ENCODE measurements at regions not wholly inside any gene's neighbourhood (a gene's known extent, or its start where the extent isn't known, plus 50 kb on each side); places are given as distances from the start of the nearest gene placed in this dataset.

GRCh38 chr17:416293-417206, 63.9 kb upstream of the RPH3AL start:
- no peak for TF ChIP-seq CTCF (IDR thresholded peaks at IDR 0.05)
- peaks cover 5% of the 10 kb centered on the region for H3K4me1 ChIP-seq
- ATAC-seq (no peak), DNase-seq (no peak)
- no peaks in the 10 kb centered on the region for H3K9me3 ChIP-seq
- intact Hi-C loops (cut with DNase I): no loop called here
- H3K4me3 ChIP-seq: no peak overlapping the region
- peaks cover 0 to 12% of the 10 kb centered on the region in 2 donors for H3K36me3 ChIP-seq (ENCODE audit: insufficient read depth in 1 of 2, low read depth in 1 of 2)
- peaks cover 0 to 3% (median 2%) of the 10 kb centered on the region in 3 donors for H3K27me3 ChIP-seq (ENCODE audit: insufficient read depth in 3 of 3, low read length in 2 of 3)
- WGBS, 3 donors: 68 to 75% (median 73%) methylated on average over 23 of the region's 23 CpGs
- H3K27ac ChIP-seq: no peak overlapping the region

GRCh38 chr17:413706-414380, 61.2 kb upstream of the RPH3AL start:
- H3K36me3 ChIP-seq (ENCODE audit: insufficient read depth in 1 of 2, low read depth in 1 of 2): peaks cover 0 to 12% of the 10 kb centered on the region in 2 donors
- no peak overlapping the region for H3K27ac ChIP-seq
- no peak for TF ChIP-seq CTCF (IDR thresholded peaks at IDR 0.05)
- H3K4me3 ChIP-seq: no peak overlapping the region
- ATAC-seq (no peak), DNase-seq (no peak)
- H3K9me3 ChIP-seq: no peaks in the 10 kb centered on the region
- 67 to 71% (median 69%) methylated on average over 25 of the region's 25 CpGs for WGBS, 3 donors
- H3K4me1 ChIP-seq: peaks cover 12% of the 10 kb centered on the region
- H3K27me3 ChIP-seq (ENCODE audit: insufficient read depth in 3 of 3, low read length in 2 of 3): peaks cover 0 to 2% (median 0%) of the 10 kb centered on the region in 3 donors
- intact Hi-C loops (cut with DNase I): loop anchor here (2.0 to 5.0 kb wide), 2 partner anchors 283 to 583 kb away; partner anchors contain the start of gene TIMM22 (in 1 of the 2)

GRCh38 chr17:413016-413350, 60.4 kb upstream of the RPH3AL start:
- no peak for TF ChIP-seq CTCF (IDR thresholded peaks at IDR 0.05)
- intact Hi-C loops (cut with DNase I): loop anchor here (2.0 to 5.0 kb wide), 2 partner anchors 284 to 584 kb away; partner anchors contain the start of gene TIMM22 (in 1 of the 2)
- WGBS, 3 donors: 85 to 96% (median 93%) methylated on average over 10 of the region's 10 CpGs
- peaks cover 12% of the 10 kb centered on the region for H3K4me1 ChIP-seq
- DNase-seq: no peak
- ATAC-seq: no peak
- H3K27me3 ChIP-seq (ENCODE audit: insufficient read depth in 3 of 3, low read length in 2 of 3): peaks cover 0 to under 1% (median 0%) of the 10 kb centered on the region in 3 donors
- no peaks in the 10 kb centered on the region for H3K9me3 ChIP-seq
- peaks cover 0 to 12% of the 10 kb centered on the region in 2 donors for H3K36me3 ChIP-seq (ENCODE audit: insufficient read depth in 1 of 2, low read depth in 1 of 2)
- no peak overlapping the region for H3K27ac ChIP-seq
- no peak overlapping the region for H3K4me3 ChIP-seq

GRCh38 chr17:412211-413015, 59.8 kb upstream of the RPH3AL start:
- Histone ChIP-seq H3K4me1 (peaks cover 12% of the 10 kb centered on the region), H3K27me3 (ENCODE audit: insufficient read depth in 3 of 3, low read length in 2 of 3) (no peaks in the 10 kb centered on the region), H3K27ac (no peak overlapping the region), H3K4me3 (no peak overlapping the region), H3K9me3 (no peaks in the 10 kb centered on the region), H3K36me3 (ENCODE audit: insufficient read depth in 1 of 2, low read depth in 1 of 2) (peaks cover 0 to 12% of the 10 kb centered on the region in 2 donors)
- DNase-seq (no peak), ATAC-seq (no peak)
- WGBS, 3 donors: 57 to 63% (median 58%) methylated on average over 15 of the region's 15 CpGs
- peak; percentile 75 for TF ChIP-seq CTCF (IDR thresholded peaks at IDR 0.05)
- intact Hi-C loops (cut with DNase I): loop anchor here (1.0 to 5.0 kb wide), 3 partner anchors 284 to 585 kb away; partner anchors contain the start of gene TIMM22 (in 1 of the 2)
